ENCODE measurements at regions not wholly inside any gene's neighbourhood (a gene's known extent, or its start where the extent isn't known, plus 50 kb on each side); places are given as distances from the start of the nearest gene placed in this dataset.
"Not testable (repeated sequence)": the region's sequence is repeated elsewhere in the genome, so short reads cannot be mapped to it uniquely, and the experiment has no call there.

DNA sequence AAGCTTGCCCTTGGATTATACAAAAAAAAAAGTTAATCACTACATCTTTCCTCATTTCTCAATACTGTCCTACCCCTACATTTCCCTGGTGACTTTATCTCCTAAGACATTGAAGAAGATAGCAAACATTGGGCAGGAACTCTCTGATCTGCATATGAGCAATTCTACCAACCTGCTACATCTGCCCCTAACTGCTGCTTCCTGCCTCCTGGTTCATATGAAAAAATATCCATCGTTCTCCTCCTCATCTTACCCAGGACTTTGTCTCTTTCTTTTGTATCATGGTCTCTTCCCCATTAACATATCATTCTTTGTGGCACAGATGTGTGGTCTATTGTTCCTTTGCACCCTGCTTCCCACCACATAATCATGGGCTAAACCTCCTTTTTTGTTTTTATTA, 139.7 kb upstream of the PCGF5 start:
- FAIRE-seq = no peak
- DNase-seq (ENCODE audit: low spot score in 2 of 2) = no peak

DNA sequence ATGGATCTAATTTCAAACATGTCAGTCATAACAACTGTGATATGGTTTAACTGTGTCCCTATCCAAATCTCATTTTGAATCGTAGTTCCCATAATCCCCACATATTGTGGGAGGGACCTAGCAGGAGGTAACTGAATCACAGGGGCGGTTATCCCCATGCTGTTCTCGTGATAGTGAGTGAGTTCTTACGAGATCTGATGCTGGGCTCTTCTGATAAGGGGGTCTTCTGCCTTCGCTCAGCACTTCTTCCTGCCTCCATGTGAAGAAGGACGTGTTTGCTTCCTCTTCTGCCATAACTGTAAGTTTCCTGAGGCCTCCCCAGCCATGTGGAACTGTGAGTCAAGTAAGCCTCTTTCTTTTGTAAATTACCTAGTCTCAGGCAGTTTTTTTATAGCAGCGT, 138.0 kb upstream of the PCGF5 start:
- FAIRE-seq (no peak), DNase-seq (ENCODE audit: low spot score in 2 of 2) (no peak)

- DNase-seq (ENCODE audit: low spot score in 2 of 2) (peak; percentile 8 to 24), FAIRE-seq (no peak)
These were observed 131.9 kb upstream of the PCGF5 start for GRCh38 chr10:91088300-91089140.

DNA sequence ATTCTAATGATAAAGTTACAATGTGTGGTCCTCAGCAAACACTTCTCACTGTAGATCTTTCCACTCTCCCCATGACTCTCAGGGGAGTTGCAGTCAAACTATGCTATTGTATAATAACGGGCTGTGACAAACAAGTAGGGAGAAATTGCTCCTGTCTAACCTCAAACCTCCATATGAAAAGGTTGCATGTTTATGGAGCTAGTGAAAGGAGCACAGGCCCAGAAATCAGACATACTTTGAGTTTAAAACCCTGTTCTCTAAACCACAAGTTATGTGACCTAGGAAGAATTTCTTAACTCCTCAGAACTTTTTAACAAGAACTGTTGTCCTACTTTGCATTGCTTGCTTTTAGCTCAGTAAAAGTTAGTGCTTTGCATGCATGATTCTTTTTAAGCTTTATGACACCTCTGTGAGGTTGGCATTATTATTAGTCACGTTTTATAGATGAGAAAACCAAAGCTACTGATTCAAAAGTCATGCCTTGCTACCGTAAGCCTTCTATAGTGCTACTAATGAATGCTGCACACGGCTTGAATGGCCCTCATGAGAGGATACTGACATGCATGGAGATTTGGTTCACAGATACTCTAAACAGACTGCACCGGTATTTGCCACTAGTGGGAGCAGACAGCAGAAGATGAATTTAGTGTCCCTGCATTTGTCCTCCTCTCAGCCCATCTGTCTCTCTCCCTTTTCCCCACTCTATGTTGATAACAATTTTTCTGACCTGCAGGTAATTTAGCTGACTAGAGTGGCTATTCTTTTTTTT, 129.5 kb upstream of the PCGF5 start:
- DNase-seq (ENCODE audit: low spot score in 2 of 2) (no peak), FAIRE-seq (no peak)

DNA sequence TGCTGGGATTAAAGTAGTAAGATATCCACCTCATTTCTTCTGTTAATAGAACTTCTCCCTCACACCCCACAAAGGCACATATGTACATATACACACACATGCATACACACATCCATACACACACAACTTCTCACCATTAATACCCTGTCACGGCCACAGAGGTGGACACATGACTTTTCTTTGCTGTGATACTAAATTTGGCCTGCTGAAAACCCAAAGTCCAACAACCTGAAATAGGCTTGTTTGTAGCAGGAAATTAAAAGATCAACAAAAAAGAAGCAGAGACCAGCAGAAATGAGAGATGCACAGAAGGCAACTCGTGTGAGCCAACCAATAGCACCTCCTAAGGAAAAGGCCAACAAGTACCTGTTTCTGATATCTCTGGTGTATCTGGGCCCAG, 128.7 kb upstream of the PCGF5 start:
- no peak for FAIRE-seq
- DNase-seq (ENCODE audit: low spot score in 2 of 2) = no peak

DNA sequence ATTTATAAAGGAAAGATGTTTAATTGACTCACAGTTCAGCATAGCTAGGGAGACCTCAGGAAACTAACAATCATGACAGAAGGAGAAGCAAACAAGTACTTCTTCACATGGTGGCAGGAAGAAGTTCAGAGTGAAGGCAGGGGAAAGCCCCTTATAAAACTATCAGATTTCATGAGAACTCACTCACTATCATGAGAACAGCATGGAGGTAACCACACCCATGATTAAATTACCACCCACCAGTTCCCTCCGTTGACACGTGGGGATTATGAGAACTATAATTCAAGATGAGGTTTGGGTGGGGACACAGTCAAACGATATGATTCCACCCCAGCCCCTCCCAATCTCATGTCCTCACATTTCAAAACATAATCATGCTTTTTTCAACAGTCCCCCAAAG, 124.2 kb upstream of the PCGF5 start:
- FAIRE-seq (no peak), DNase-seq (ENCODE audit: low spot score in 2 of 2) (no peak)

DNA sequence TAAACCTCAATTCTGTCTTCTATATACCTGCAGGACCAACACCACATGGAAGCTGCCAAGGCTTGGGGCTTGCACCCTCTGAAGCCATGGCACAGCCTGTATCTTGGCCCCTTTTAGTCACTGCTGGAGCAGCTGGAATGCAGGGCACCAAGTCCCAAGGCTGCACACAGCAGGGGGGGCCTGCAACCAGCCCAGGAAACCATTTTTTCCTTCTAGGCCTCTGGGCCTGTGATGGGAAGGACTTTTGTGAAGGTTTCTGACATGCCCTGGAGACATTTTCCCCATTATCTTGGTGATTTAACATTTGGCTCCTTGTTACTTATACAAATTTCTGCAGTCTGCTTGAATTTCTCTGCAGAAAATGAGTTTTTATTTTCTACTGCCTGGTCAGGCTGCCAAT, 123.2 kb upstream of the PCGF5 start:
- FAIRE-seq (no peak), DNase-seq (ENCODE audit: low spot score in 2 of 2) (no peak)

GRCh38 chr10:91098021-91098420, 122.4 kb upstream of the PCGF5 start:
- FAIRE-seq; DNase-seq (ENCODE audit: low spot score in 2 of 2): not testable (repeated sequence)

GRCh38 chr10:91103384-91104192, 116.9 kb upstream of the PCGF5 start:
- DNase-seq (ENCODE audit: low spot score in 2 of 2) (no peak), FAIRE-seq (no peak)

DNA sequence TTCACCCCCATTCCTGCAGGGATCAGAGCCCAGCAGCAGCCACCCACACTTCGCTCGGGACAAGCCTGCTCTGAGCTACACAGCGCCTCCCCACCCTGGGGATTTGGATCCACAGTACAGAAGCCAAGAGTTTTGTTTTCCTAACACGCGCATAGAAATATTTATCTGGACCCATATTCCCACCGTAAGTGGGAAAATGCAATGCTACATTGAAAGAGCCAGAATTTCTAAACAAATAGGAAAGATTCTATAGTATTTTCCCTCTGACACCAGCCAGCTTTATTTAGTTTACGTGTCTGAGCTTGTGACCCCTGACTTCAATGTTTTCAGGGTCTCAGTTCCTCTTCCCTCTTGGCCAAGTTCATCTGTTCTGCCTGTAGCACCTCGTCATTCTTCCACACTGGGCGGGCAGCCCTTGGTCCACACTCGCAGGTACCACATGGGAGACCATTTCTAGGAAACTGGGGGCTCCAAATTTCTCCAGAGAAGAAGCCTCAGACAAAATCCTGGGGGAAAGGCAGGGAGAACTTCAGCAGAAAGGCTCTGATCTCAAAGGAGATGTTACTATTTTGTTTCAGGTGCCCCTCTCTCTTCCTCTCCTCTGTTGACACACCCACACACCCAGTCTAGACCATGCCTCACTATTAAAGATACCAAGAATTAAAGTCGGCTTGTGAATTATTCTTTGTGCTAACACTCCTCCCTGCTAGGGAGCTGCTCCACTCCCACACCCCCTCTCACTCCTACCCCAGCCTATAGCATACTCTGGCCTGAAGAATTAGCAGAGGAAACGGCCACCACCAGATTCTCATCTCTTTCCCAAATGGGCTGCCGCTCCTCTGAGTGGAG, 116.0 kb upstream of the PCGF5 start:
- DNase-seq (ENCODE audit: low spot score in 2 of 2) (no peak), FAIRE-seq (no peak)

DNA sequence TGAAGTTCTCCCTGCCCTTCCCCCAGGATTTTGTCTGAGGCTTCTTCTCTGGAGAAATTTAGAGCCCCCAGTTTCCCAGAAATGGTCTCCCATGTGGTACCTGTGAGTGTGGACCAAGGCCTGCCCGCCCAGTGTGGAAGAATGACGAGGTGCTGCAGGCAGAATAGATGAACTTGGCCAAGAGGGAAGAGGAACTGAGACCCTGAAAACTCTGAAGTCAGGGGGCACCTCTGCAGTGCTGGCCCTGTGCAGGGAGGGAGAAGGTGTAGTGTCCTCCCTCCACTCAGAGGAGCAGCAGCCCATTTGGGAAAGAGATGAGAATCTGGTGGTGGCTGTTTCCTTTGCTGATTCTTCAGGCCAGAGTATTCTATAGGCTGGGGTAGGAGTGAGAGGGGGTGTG, 115.2 kb upstream of the PCGF5 start:
- DNase-seq (ENCODE audit: low spot score in 2 of 2) (no peak), FAIRE-seq (no peak)

DNA sequence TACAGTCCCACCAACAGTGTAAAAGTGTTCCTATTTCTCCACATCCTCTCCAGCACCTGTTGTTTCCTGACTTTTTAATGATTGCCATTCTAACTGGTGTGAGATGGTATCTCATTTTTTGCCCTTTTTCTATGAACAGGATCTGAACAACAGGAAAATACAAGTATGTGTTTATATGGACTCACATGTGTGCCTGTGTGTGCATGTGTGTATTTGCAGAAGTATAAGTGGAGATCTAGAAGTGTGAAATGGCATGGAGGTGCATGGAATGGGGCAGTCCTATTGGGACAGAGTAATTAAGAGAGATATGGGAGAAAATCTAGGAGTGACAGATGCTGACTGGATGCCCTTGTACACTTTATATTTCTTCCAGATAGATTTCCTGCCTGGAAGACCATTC, 111.6 kb upstream of the PCGF5 start:
- FAIRE-seq (no peak), DNase-seq (ENCODE audit: low spot score in 2 of 2) (no peak)

GRCh38 chr10:91111060-91111459, 109.4 kb upstream of the PCGF5 start:
- DNase-seq (ENCODE audit: low spot score in 2 of 2) = no peak
- no peak for FAIRE-seq

DNA sequence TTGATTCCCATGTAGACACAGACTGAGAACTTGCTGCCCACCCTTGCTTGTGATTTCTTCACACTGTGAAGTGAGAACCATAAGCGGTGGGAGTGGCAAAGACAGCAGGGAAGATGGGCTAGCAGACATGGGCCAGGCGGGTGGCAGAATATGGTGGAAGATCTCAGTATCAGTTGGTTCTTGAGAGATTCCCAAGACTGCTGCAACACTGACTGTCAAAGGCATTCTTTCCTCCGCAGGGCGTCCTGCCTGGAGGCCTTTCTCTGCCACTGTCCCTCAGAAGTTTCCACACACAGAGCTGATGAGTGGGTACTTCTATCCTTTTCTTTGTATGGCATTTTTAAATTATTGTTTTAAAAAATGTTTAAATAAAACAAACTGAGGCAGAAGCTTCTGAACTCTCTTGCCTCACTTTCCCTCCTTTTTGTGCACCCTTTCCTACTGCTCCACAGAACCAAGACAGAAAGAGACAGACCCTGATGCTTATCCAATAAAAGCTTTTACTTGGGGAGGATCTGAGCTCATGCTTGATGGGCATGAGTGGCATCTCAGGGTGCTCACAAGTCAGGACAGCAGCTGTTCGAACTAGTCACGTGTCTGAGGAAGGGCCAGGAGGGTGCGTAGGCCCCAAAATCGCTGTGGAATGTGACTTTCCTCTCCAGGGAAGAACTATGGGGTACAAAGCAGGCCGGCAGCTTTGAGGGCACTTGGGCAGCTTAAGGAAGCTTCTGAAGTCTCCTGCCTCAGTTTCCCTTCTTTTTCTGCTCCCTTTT, 104.7 kb upstream of the PCGF5 start:
- DNase-seq (ENCODE audit: low spot score in 2 of 2) (no peak), FAIRE-seq (no peak)

DNA sequence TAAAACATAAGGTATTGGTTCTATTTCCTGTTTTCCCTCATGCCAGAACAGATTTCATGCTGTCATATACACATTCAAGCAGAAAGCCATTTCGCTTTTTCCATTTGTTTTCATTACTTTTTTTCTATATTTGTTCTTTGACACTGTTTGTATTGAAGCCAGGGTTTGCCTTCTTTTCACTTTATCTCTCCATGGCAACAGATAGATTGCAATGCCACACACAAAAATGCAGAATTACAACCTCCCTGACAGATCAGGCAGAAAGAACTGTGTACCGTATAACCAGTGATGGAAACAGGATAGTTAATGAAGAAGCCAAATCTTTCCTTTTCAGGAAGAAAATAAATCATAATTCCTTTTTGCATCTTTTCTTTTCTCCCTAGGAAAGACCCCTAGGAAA, 103.0 kb upstream of the PCGF5 start:
- FAIRE-seq = no peak
- DNase-seq (ENCODE audit: low spot score in 2 of 2) = no peak

DNA sequence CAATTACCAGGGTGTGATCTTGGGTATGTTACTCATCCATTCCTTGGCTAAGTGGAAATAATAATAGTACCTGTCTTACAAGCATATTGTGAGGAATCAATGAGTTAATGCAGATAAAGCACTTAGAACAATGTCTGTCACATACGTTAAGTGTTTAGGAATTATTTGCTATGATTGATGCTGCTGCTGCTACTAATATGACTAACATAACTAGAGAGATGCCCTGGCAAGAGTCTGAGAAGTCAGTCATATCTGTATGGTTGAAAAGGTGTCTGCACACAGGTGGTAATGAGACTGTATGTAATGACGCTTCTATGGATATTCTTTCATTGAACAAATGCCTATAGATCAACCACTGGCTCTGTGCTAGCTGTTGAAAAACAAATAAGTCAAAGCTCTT, 100.1 kb upstream of the PCGF5 start:
- no peak for FAIRE-seq

DNA sequence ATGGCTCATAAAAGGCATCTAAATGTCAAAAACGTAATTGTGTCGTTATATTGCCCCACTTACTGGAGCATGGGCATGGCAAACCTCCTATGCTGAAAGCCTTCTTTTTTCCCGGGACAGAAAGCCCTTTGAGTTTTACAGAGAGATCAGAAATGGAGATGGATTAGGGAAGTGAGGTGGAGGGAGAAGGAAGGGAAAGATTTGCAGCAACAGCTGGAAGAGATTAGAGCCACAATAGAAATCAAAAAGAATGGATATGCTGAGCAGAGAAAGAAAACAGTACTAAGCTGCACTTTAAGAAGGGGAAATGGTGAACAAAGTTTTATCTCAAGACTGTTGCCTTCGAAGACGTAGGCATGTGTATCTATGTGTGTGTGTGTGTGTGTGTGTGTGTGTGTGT, 97.2 kb upstream of the PCGF5 start:
- DNase-seq (ENCODE audit: low spot score in 2 of 2) (no peak), FAIRE-seq (no peak)

More for the DNA sequence above, 100.1 kb upstream of the PCGF5 start:
- no peak for DNase-seq (ENCODE audit: low spot score in 2 of 2)

DNA sequence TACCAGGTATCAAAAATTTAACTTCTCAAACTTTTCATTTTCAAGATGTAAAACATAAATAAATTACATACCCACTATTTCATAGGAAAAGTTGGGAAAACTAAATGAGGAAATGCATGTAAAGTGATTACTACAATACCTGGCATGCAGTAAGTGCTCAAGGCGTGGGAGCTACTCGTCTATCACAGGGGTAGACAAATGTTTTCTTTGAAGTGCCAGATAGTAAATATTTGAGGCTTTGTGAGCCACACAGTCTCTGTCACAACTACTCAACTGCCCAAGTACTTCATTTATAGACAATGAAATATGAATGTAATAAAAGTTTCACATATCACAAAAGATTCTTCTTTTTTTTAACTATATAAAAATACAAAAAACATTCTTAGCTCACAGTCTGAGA, 96.4 kb upstream of the PCGF5 start:
- DNase-seq (ENCODE audit: low spot score in 2 of 2) (no peak), FAIRE-seq (no peak)

GRCh38 chr10:91126471-91126870, 94.0 kb upstream of the PCGF5 start:
- DNase-seq (ENCODE audit: low spot score in 2 of 2) (no peak), FAIRE-seq (no peak)
